Left renal pelvis (tissue), 4 donors: ENCODE measurements at regions not wholly inside any gene's neighbourhood (a gene's known extent, or its start where the extent isn't known, plus 50 kb on each side); places are given as distances from the start of the nearest gene placed in this dataset.

Source experiments
- DNase-seq, 4 donors: peaks; one replicate each; pipeline ENCODE4 v3.0.0-alpha.2; 2013; ENCODE audit warnings: low read depth in 4 of 4, low spot score in 3 of 4

- DNase-seq = no peak
Observed at GRCh38 chr9:582775-583174, 258.7 kb upstream of the DMRT1 start.

- no peak for DNase-seq
Observed at GRCh38 chr9:587527-587926, 254.0 kb upstream of the DMRT1 start.

- no peak for DNase-seq
Observed at GRCh38 chr9:588981-589380, 252.5 kb upstream of the DMRT1 start.

- DNase-seq = no peak
Observed at GRCh38 chr9:589723-590122, 251.8 kb upstream of the DMRT1 start.

- DNase-seq = no peak
Observed at GRCh38 chr9:591292-591691, 250.2 kb upstream of the DMRT1 start.

- no peak for DNase-seq
Observed at GRCh38 chr9:592225-592624, 249.3 kb upstream of the DMRT1 start.

GRCh38 chr9:592733-593132 is 248.8 kb upstream of the DMRT1 start:
- no peak for DNase-seq

- no peak for DNase-seq
Observed at GRCh38 chr9:593809-594208, 247.7 kb upstream of the DMRT1 start.

- DNase-seq = no peak
Observed at GRCh38 chr9:596703-597102, 244.8 kb upstream of the DMRT1 start.

- no peak for DNase-seq
Observed at GRCh38 chr9:600006-600405, 241.5 kb upstream of the DMRT1 start.

GRCh38 chr9:602716-603115 is 238.8 kb upstream of the DMRT1 start:
- DNase-seq = no peak

GRCh38 chr9:603126-603525 is 238.4 kb upstream of the DMRT1 start:
- DNase-seq = no peak

GRCh38 chr9:607417-607816 is 234.1 kb upstream of the DMRT1 start:
- no peak for DNase-seq

GRCh38 chr9:613771-614347 is 227.6 kb upstream of the DMRT1 start:
- peak; percentile 55 to 77 (median 67) for DNase-seq

- no peak for DNase-seq
Observed at GRCh38 chr9:614431-614830, 227.1 kb upstream of the DMRT1 start.

GRCh38 chr9:615756-616155 is 225.7 kb upstream of the DMRT1 start:
- DNase-seq = no peak

- no peak for DNase-seq
Observed at GRCh38 chr9:616694-617093, 224.8 kb upstream of the DMRT1 start.

- no peak for DNase-seq
Observed at GRCh38 chr9:617445-618085, 223.9 kb upstream of the DMRT1 start.

GRCh38 chr9:618478-618877 is 223.0 kb upstream of the DMRT1 start:
- DNase-seq = no peak

GRCh38 chr9:621201-621855 is 220.2 kb upstream of the DMRT1 start:
- DNase-seq = no peak

GRCh38 chr9:624935-625500 is 216.5 kb upstream of the DMRT1 start:
- no peak for DNase-seq

GRCh38 chr9:625613-626012 is 215.9 kb upstream of the DMRT1 start:
- DNase-seq = no peak
